Kidney (tissue), 13 donors: ENCODE measurements at regions not wholly inside any gene's neighbourhood (a gene's known extent, or its start where the extent isn't known, plus 50 kb on each side); places are given as distances from the start of the nearest gene placed in this dataset.

Experiments used
- DNase-seq, 5 donors: peaks; one replicate each; pipeline ENCODE4 v3.0.0-alpha.2; 2013 to 2020
- FAIRE-seq: peaks from 2 replicates; lab custom pipeline; 2012; peaks lifted over from hg19 to GRCh38; lab: Jason Lieb, UNC
- H3K27ac ChIP-seq, 2 donors: one replicate each; pipeline ENCODE4 v1.7.0; 2013; ENCODE audit warnings: low read depth in 2 of 2, low read length in 2 of 2, inconsistent platforms in 1 of 2
- H3K27me3 ChIP-seq: one replicate; pipeline ENCODE4 v1.7.1; 2013; ENCODE audit warnings: low read length, inconsistent platforms; ENCODE audit not compliant: control insufficient read depth, insufficient read depth
- H3K36me3 ChIP-seq, 3 donors: one replicate each; pipeline versions ENCODE4 v1.7.0 to v1.7.1; 2013; ENCODE audit warnings: low read length in 3 of 3, control low read depth in 1 of 3, inconsistent platforms in 1 of 3; ENCODE audit not compliant: insufficient read depth in 3 of 3, control insufficient read depth in 2 of 3
- H3K4me1 ChIP-seq, 3 donors: one replicate each; pipeline versions ENCODE4 v1.7.0 to v1.7.1; 2013; ENCODE audit warnings: low read length in 3 of 3, inconsistent platforms in 1 of 3, low read depth in 1 of 3; ENCODE audit not compliant: control insufficient read depth in 2 of 3, insufficient read depth in 2 of 3
- H3K4me3 ChIP-seq, 3 donors: one replicate each; pipeline versions ENCODE4 v1.7.0 to v1.8.1; 2013; ENCODE audit warnings: low read length in 3 of 3, control low read depth in 1 of 3, inconsistent platforms in 1 of 3
- H3K9ac ChIP-seq, 3 donors: one replicate each; pipeline versions ENCODE4 v1.7.0 to v1.7.1; 2013; ENCODE audit warnings: low read length in 3 of 3, control low read depth in 1 of 3, inconsistent platforms in 1 of 3
- H3K9me3 ChIP-seq, 3 donors: one replicate each; pipeline versions ENCODE4 v1.7.0 to v1.7.1; 2013; ENCODE audit warnings: low read length in 3 of 3, control low read depth in 1 of 3, inconsistent platforms in 1 of 3; ENCODE audit not compliant: control insufficient read depth in 2 of 3, insufficient read depth in 1 of 3
- CTCF ChIP-seq: IDR thresholded peaks from 3 replicates; pipeline ENCODE4 v1.5.1; 2012; ENCODE audit warnings: mild to moderate bottlenecking, moderate library complexity, borderline replicate concordance; ENCODE audit not compliant: insufficient read depth; ENCODE audit errors: extremely low read depth
- intact Hi-C: fragments of 100-400 bp; cut with DNase I; formaldehyde crosslinking; loops from one replicate; pipeline ENCODE4 v1.11.1; 2022
- donor health status: control.
- donor health status: control.
- donor health status: control.
- donor health status: control.
- donor health status: control.
- donor health status: DM: yes; HTN: yes; CAD: no.
- donor health status: Normal renal cell carcinoma (clear cell type).

DNA sequence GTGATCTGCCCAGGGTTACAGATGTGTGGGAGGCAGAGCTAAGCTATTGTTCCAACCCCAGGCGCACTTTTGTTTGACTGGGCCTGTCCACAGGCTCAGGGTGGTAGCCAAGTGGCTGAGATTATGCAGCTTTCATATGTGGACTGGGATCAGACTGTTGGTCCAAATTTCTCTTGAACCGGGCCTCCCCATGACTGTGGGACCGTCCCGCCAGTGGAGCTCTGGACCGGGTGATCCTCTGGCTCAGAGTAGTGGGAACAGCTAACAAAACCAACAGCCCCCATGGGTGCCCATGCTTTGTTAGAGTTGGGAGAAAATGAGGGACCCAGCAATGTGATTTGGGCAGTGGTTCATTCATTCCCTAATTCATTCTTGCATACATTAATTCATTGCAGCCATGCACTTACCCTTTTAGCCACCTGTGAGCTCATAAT is 86.8 kb upstream of the HS6ST1 start:
- no peaks in the 10 kb centered on the region for H3K9me3 ChIP-seq
- FAIRE-seq = no peak
- no peak for TF ChIP-seq CTCF
- H3K36me3 ChIP-seq = no peaks in the 10 kb centered on the region
- H3K4me3 ChIP-seq = no peak overlapping the region
- intact Hi-C loops = no loop called here
- DNase-seq = peak in 1 of 5 donors; percentile 19
- no peak overlapping the region for H3K27ac ChIP-seq
- no peak overlapping the region for H3K9ac ChIP-seq
- no peaks in the 10 kb centered on the region for H3K27me3 ChIP-seq
- peaks cover 0 to 6% (median 0%) of the 10 kb centered on the region in 3 donors for H3K4me1 ChIP-seq

- H3K4me3 ChIP-seq = no peak overlapping the region
- no peaks in the 10 kb centered on the region for H3K9me3 ChIP-seq
- H3K27ac ChIP-seq = no peak overlapping the region
- DNase-seq = peak in 2 of 5 donors; percentile 8 to 30
- intact Hi-C loops = no loop called here
- peaks cover 0 to 6% (median 0%) of the 10 kb centered on the region in 3 donors for H3K4me1 ChIP-seq
- H3K36me3 ChIP-seq = no peaks in the 10 kb centered on the region
- no peak for FAIRE-seq
- no peaks in the 10 kb centered on the region for H3K27me3 ChIP-seq
- no peak for TF ChIP-seq CTCF
- H3K9ac ChIP-seq = no peak overlapping the region
These were observed 87.4 kb upstream of the HS6ST1 start for GRCh38 chr2:128405981-128406613.

GRCh38 chr2:128406736-128407554 is 88.3 kb upstream of the HS6ST1 start:
- H3K9me3 ChIP-seq = no peaks in the 10 kb centered on the region
- TF ChIP-seq CTCF = no peak
- H3K9ac ChIP-seq = no peak overlapping the region
- H3K27ac ChIP-seq = no peak overlapping the region
- no peak overlapping the region for H3K4me3 ChIP-seq
- peaks cover 0 to 6% (median 0%) of the 10 kb centered on the region in 3 donors for H3K4me1 ChIP-seq
- H3K27me3 ChIP-seq = no peaks in the 10 kb centered on the region
- intact Hi-C loops = no loop called here
- DNase-seq (peak in 3 of 5 donors; percentile 10 to 43 (median 34)), FAIRE-seq (no peak)
- H3K36me3 ChIP-seq = no peaks in the 10 kb centered on the region
